Retina (tissue), 1 donor: ENCODE measurements at regions not wholly inside any gene's neighbourhood (a gene's known extent, or its start where the extent isn't known, plus 50 kb on each side); places are given as distances from the start of the nearest gene placed in this dataset.

Experiments
- DNase-seq: peaks from one replicate; pipeline ENCODE4 v3.0.0-alpha.2; 2016

DNA sequence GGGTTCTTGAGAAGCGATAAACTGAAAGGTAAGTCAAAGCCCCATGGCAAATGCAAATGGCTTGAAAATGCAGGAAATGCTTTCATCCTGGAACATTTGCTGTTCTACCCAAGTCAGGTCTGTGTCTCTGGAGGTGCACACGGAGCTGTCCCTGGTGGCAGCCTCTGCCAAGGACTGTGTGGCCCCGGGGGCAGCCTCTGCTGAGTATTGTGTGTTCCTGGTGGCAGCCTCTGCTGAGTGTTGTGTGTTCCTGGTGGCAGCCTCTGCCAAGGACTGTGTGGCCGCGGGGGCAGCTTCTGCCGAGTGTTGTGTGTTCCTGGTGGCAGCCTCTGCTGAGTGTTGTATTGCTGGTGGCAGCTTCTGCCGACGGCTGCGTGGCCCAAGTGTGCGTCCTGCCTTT, 135.6 kb upstream of the ALKAL2 start:
- DNase-seq: no peak

DNA sequence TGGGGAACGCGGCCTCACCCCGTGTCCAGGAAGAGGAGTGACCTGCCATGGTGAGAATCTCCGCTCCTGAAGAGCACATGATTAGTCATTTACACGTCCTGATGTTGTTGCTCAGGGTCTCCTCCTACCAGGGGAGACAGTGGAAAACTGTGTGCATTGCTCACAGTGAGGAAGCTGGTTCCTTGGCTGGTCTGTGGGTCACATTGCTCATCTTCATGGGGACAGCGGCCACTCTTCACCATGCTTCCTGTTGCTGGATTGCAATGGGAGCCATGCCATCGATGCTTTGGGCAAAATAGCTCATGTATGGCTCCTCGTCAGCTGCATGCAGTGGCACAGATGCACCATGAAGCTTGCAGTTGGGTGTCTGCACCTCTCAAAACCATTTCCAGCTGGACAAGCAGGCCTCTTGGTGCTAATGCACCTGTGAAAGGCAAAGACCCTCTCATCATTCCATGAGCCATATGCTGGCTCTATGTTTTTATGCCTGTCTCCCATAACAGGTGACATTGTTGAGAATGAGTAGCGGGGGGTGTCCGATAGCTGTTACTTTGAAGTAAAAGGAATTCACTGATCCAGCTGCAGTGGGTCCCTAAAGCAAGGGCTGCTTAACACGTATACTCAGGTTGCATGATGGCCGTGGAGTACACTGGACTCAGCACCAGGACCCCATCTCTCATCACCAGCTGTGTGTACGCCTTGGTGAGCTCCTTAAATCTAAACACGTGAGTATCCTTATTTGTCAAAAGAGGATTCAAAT, 135.0 kb upstream of the ALKAL2 start:
- DNase-seq: no peak

DNA sequence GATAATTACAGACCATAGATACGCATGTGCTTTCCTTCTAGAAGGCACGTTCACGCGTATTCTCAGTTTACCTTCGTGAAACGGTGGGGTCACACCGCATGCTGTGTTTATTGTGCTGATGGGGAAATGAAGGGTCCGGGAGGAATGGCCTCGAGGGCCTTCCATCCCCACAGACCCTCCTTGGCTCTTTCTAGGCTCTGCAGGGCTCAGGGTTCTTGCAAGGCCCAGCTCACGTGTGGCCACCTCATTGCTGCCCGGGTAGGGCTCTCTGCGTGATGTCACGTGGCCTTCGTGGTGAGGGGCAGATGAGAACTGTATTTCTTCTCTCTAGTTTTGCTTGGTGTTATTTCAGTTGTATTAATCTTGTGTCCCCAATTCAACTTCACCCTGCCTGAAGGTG, 133.5 kb upstream of the ALKAL2 start:
- DNase-seq: no peak

DNA sequence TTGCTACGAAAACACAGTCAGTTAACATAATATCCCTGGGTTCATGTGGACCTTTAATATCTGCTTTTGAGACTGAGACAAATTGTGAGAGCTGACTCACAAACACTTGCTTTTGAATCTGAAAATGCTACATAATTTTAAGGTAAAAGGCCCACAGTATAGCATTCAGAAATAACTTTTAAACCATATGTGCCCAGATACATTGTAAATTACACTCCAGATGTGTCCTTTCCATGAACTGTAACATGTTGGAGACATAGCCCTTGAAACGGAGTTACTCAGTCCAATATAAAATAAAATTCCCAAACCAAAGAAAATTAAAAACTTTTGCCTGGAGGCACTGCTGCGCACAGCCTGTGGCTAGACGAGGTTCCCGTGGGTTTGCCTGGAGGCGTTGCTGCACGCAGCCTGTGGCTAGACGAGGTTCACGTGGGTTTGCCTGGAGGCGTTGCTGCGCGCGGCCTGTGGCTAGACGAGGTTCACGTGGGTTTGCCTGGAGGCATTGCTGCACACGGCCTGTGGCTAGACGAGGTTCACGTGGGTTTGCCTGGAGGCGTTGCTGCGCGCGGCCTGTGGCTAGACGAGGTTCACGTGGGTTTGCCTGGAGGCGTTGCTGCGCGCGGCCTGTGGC, 131.9 kb upstream of the ALKAL2 start:
- DNase-seq: no peak

DNA sequence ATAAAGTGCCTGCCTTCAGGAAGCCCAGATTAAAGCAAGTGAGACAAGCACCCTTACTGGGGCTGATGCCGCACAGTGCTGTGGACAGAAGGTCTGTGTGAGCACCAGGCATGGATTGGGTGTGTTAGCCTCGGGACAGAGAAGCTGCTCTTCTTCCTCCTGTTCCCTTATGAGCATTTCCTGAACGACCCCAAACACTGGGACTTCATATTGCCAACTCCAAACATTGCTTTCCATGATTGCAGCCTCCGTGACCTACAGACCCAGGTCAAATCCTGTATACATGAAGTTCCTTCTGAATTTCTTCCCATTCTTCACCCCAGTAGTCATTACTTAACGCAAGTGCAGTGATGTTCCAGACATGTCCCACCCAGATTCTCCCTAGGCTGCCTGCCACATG, 129.8 kb upstream of the ALKAL2 start:
- DNase-seq: no peak

DNA sequence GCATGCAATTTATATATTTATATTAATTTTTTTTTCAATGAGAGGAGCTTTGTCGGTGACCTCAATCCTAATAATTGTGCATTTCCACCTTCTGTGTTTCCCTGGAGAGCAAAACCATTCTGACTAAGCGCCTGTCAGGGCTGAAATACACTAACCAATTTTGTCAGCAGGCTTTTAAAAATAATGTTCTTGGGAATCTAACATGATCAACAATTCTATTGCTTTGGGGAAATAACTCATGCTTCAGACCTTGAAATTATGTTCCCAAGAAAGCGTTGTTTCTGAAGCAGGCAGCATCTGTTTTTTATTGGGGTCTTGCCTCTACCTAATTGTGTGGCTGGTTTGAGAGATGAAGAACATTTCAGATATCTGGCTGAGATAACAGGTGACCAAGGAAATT, 129.1 kb upstream of the ALKAL2 start:
- DNase-seq: peak; percentile 40

DNA sequence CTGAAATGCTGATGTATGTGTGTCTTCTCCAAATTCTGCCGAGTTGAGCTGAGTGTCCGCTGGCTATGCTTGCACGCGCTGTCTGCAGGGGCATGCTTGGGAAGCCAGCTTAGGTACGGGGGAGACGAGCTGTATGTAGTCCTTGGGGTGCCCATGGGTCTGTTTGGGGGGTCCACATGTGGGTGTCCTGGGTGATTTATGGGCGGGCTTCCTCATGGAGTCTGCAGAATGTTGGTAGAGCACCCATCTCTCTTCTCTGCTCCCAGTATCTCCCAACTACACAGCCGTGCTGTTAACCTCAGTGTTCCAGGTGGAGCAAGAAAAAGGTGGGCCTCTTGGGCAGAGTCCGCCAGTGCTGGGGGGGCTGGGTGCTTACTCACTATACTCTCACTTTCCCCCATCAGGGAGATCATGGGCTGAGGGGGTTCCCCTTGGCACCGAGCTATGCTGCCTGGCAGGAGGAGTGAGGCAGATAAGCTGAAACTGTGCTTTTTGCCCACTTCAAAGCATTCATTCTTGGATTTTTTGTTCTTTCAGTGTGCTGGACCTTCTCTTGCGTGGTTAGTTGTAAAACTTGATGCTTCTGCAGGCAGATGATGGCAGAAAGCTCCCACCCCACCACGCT, 128.2 kb upstream of the ALKAL2 start:
- DNase-seq: no peak

DNA sequence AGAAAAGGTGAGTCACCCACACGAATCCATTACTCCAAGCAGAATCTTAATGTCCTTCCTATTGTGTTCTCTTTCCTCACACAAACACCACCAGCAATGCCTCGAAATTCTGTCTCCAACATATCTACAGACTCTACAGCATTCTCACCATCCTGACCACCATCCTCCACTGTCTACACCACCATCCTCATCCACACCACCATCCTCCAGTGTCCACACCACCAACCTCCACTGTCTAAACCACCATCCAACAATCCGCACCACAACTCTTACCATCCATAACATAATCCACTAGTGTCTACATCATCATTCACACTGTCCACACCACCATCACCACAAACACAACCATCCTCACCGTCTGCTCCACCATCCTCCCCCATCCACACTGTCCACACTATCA, 121.6 kb upstream of the ALKAL2 start:
- DNase-seq: no peak

DNA sequence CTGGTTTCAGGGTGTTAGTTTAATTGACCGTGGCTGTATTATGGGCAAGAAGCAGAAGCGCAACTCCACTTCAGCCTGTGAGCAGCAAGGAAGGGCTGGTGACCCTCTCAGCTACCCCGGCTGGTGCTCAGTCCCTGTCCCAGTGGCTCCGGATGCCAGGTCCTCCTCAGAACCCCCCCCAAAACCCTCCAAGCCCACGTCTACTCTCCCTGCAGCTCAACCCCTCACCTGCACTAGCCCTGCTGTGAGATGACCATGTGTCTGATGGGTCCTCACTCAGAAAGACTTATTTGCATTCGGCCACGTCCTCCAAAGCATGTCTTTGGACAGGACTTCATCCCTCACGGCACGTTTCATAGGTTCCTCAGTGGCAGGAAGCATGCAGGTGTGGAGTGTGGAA, 119.7 kb upstream of the ALKAL2 start:
- DNase-seq: no peak

DNA sequence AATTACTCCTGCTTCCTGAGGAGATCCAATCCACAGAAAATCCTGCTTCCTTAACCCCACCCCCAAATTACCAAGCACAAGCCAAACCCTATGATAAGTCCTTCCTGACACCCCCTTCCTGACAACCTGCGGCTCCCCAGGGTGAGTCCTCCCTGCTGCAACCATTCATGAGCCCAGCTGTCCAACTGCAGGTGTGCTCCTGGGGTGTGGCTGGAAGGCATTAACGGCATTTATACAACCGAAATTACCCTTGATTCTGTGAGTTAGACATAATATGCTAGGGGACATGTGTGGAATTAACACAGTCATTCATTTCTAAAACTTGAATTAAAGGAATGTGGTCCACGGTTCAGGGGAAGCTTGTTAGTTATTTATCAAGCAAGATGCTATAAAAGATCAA, 119.0 kb upstream of the ALKAL2 start:
- no peak for DNase-seq

DNA sequence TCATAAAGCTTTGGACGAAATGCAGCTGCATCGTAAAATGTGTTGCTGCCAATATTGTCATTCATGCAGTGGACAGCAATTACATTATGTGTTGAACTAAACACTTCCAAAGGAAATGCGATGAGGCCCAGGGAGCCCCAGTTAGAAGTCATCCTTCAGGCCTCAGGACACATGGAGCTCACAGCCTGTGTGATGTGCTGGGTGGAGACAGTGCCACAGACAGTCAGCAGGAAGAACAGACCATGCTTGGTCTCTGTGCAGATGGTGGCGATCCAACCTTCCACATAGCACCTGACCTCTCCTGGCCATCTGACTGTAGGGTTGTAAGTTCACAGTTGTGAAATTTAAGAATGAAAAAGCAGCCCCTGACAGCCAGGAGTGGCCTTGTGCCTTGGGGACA, 118.3 kb upstream of the ALKAL2 start:
- no peak for DNase-seq

DNA sequence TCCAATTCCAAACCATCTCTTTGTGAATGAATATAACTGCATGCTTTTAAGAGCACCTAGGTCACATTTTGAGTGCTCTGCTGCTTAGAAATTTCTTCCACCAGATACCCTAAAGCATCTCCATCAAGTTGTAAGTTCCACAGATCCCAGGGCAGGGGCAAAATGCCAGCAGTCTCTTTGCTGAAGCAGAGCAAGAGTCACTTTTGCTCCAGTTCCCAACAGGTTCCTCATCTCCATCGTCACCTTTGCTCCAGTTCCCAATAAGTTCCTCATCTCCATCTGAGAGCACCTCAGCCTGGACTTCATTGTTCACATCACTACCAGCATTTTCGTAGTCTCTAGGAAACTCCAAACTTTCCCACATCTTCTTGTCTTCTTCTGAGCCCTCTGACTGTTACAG, 116.7 kb upstream of the ALKAL2 start:
- no peak for DNase-seq

DNA sequence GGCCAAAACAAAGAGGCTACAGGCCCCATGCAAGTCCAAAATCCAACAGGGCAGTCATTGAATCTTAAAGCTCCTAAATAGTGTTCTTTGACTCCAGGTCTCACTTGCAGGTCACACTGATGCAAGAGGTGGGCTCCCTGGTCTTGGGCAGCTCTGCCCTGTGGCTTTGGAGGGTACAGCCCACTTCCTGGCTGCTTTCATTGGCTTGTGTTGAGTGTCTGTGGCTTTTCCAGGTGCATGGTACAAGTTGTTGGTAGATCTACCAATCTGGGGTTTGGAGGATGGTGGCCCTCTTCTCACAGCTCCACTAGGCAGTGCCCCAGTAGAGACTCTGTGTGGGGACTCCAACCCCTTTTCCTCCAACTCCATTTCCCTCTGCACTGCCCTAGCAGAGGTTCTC, 115.8 kb upstream of the ALKAL2 start:
- no peak for DNase-seq

DNA sequence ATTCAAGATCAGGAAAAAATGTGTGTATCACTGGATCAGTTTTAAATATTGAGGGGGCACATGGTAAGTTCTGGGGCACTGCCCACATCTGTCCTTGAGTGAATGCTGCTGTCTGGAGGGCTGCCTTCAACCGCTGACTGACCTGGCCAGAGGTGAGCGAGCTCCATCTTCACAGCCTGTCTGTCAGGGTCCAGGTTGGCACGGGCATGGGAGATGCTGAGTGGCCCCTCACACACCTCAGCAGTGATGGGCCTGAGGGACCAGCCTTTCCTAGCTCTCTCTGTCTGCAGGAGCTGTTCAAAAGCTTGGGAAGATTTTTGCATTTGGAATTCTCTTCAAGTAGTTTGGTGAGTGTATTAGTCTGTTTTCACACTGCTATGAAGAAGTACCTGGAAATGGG, 114.8 kb upstream of the ALKAL2 start:
- no peak for DNase-seq

DNA sequence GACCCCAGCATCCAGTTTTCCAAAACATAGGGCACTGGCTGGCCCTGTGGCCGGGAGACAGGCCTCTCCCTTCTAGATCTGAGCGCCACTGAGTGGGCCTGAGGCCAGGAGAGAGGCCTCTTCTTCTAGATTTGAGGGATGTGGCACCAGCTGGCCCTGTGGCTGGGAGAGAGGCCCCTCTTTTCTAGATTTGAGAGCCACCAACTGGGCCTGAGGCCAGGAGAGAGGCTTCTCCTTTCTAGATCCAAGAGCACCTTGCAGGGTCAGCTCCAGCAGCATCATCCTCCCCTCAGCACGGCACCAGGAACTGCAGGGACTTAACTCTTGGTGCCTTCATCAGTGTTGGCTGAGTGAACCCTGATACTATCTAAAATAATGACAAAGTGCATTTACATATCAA, 114.3 kb upstream of the ALKAL2 start:
- no peak for DNase-seq

DNA sequence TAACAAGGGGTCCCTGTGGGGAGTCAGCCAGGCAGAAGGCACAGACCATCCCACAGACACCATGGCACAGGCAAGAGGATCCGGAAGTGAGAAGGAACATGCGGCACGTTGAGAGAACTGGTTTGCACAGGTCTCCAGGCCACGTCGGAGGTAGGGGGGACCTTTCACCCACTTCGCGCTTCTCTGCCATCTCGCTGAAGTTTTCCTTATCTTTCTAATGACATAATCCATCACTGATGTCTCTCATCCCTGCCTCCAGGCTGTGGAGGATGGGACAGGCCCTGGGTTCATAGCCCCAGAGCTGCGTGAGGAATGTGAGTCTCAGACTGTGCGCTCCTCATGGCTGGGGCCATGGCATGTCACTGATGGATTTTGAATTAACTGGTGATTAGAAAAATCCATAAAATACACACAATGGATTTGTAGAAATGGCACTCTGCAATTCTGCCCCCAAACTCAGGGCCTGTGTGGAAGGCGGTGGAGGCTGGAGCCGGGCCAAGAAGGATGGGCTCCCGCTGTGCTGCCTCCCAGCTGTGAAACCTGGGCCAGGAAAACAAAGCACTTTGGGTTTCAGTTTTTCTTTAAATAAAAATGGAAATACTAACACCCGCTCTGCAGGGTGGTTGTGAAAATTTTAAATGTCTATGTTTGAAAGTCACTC, 113.3 kb upstream of the ALKAL2 start:
- no peak for DNase-seq

DNA sequence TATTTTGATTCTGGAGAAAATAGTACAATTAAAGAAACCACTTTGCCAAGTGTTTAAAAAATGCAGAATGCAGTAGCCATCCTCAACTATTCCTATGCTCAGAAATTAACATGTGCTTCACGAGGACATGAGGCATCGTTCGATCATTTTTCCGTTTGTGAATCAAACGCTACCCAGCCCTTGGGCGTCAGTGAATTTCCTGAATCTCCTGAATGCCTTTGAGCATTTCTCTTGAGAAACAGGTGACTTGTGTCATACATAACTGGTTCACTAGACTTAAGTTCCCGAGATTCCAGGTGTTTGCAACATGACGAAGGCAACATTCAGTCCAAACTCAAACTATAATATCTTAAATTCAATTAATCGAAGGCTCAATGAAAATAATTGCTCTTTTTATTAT, 110.0 kb upstream of the ALKAL2 start:
- DNase-seq: no peak

DNA sequence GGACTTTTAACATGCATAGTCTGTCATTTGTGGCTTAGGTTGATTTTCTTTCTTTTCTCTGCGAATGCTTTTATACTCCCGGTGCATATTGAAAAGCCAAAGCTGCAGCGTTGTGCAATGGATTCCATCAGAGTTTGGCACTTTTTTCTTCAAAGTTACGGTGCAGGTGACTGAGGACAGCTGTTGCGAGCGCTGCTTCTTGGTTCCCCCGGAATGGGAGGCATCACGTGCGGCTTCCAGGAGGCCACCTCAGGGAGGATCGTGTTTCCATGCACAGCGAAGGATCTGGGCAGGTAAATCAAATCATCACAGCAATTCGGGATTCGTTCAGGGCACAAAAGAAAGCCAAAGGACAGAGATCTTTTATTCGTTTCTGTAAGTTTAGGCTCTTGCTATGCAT, 109.6 kb upstream of the ALKAL2 start:
- DNase-seq: no peak

DNA sequence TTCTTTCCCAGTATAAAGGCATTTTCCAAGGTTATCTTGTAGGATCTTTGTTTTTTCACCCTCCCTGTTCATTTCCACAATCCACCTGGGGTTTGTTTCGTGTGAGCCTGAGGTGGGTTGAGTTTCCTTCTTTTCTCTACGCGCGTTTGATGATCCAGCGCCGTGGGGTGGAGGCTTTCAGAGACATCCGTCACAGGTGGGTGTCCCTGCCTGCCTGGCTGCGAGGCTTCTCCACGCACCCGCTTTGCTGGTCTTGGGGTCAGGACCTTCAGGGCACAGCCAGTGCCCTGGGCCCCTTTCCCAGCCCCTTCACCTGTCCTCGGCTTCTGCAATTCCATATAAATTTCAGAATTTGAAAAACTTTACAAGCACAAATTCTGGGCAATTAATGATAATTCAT, 109.0 kb upstream of the ALKAL2 start:
- DNase-seq: no peak

DNA sequence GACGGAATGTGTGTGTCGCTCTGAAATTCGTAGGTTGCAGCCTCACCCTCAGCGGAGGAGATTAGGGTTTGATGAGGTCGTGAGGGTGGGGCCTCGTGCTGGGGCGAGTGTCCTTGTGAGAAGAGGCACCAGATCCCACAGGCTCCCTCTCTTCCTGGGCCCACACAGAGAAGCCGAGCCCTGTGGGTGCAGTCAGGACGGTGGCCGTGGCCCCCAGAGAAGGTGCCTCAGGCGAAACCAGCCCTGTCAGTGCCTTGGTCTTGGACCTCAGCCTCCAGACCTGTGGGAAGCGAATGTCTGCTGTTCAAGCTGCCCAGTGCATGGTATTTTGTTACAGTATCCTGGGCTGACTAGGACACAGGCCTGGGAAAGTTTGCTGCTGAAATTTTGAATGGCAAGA, 108.0 kb upstream of the ALKAL2 start:
- no peak for DNase-seq

DNA sequence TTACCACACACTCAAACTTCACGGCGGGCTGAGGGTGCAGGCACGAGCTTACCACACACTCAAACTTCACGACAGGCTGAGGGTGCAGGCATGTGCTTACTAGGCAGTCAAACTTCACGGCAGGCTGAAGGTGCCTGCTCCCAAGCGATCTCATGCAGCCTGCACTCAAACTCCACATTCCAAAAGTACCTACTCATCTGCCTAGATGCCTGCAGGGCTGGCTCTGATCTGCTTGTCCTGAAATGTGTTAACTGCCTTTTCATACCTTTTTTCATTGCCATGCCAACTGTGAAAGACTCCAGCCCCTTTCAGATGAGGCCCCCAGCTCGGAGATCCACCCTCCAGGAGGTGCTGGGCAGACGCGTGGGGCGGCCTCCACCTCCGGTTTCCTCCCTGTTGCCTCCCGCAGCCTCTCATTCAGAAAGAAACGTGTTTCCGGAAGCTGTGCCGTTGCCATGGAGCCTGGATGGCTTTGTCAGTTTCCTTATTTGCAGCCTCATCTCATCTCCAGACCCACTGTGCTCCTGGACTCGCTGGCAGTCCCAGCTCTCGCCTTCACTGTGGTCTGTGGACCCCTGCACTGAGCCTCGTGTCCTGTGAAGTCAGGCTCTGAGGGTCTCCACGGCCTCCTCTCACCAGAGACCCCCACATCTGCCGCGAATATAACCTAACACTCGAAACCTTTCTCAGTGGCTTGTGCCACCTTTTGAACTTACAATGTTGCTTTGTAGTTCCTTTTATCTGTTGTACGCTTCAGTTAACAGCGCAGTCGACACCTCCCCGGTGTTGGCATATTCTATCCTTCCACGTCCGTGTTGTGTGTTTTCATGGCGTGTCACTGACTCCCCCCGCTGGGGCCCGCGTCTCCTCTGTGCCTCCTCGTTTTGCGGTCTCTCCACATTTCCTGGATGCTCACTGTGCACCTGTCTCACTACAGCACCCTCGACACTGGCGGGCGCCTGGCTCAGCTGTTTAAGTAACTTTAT, 106.1 kb upstream of the ALKAL2 start:
- peak; percentile 80 for DNase-seq

DNA sequence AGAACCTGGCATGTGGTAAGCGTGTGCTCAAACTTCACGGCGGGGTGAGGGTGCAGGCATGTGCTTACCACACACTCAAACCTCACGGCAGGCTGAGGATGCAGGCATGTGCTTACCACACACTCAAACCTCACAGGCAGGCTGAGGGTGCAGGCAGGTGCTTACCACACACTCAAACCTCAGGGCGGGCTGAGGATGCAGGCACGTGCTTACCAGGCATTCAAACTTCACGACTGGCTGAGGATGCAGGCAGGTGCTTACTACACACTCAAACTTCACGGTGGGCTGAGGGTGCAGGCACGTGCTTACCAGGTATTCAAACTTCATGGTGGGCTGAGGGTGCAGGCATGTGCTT, 105.0 kb upstream of the ALKAL2 start:
- no peak for DNase-seq
